K562 (cell line): ENCODE measurements at regions not wholly inside any gene's neighbourhood (a gene's known extent, or its start where the extent isn't known, plus 50 kb on each side); places are given as distances from the start of the nearest gene placed in this dataset.

ENCODE experiments used
- ATAC-seq: fragments of 200-7000 bp; cut with Tn5 transposase; 3 replicates; pipeline ENCODE4 v1.9.1; 2020; ENCODE audit warnings: moderate library complexity
- BruUV-seq: library from RNA; stranded (reverse); fragments of 400-500 nt; replicated peaks from 2 replicates; lab custom pipeline; 2021; lab: Mats Ljungman, UMichigan
- CTCF ChIA-PET: fragments of 300-600 bp; formaldehyde crosslinking; extraction: SDS; loops from one replicate; lab custom pipeline; 2021; ENCODE audit warnings: low intra/inter-chr PET ratio; lab: Yijun Ruan, JAX
- POLR2A ChIA-PET: fragments of 300-600, 350-650 bp; sonication (Branson Sonifier 250); formaldehyde crosslinking; extraction: SDS; loops from one replicate; lab custom pipeline; 2021; ENCODE audit warnings: antibody characterized with exemption, inconsistent platforms; lab: Yijun Ruan, JAX
- DNase-seq, 4 experiments: peaks; one replicate each; pipeline versions ENCODE4 v3.0.0 to v3.0.0-alpha.2; 2011 to 2018; ENCODE audit warnings: low spot score in 3 of 4, mixed read lengths in 3 of 4; ENCODE audit errors: extremely low read depth in 1 of 4
- FAIRE-seq: peaks from 2 replicates; lab custom pipeline; 2011; peaks lifted over from hg19 to GRCh38; lab: Jason Lieb, UNC
- H2AFZ ChIP-seq: 2 replicates; pipeline ENCODE4 v1.6.0; 2011; ENCODE audit warnings: low read depth, low read length, control low read depth, inconsistent platforms
- H3K27ac ChIP-seq: fragments of 200-600 bp; 3 replicates; pipeline ENCODE4 v1.8.0; 2011; ENCODE audit warnings: low read depth, mild to moderate bottlenecking, control low read depth, inconsistent platforms, low read length, moderate library complexity, mixed read lengths; ENCODE audit errors: extremely low read depth
- H3K27me3 ChIP-seq, 2 experiments: fragments of 300-600 bp in 1 of 2; 2 replicates in 1 of 2; 3 replicates in 1 of 2; pipeline versions ENCODE4 v1.6.0 to v1.8.0; 2011; ENCODE audit warnings: inconsistent platforms in 2 of 2, low read length in 2 of 2, mild to moderate bottlenecking in 1 of 2, mixed read lengths in 1 of 2, moderate library complexity in 1 of 2; ENCODE audit not compliant: control insufficient read depth in 2 of 2, insufficient read depth in 2 of 2
- H3K36me3 ChIP-seq: fragments of 300-600 bp; 3 replicates; pipeline ENCODE4 v1.8.0; 2011; ENCODE audit warnings: mild to moderate bottlenecking, low read length, inconsistent platforms; ENCODE audit not compliant: control insufficient read depth, insufficient read depth
- H3K4me1 ChIP-seq, 2 experiments: fragments of 200-600 bp in 1 of 2; replicated peaks in 1 of 2; 2 replicates in 1 of 2; 3 replicates in 1 of 2; pipeline versions ENCODE4 v1.5.1 to v1.8.0; 2011; ENCODE audit warnings: inconsistent platforms in 2 of 2, low read length in 2 of 2, mild to moderate bottlenecking in 1 of 2, mixed read lengths in 1 of 2, moderate library complexity in 1 of 2; ENCODE audit not compliant: control insufficient read depth in 2 of 2, insufficient read depth in 2 of 2
- H3K4me2 ChIP-seq: 2 replicates; pipeline ENCODE4 v1.6.1; 2011; ENCODE audit warnings: low read length, control low read depth, inconsistent platforms, mixed read lengths; ENCODE audit not compliant: insufficient read depth
- H3K4me3 ChIP-seq: fragments of 200-600 bp; sonication (generic), shearing (Covaris generic); 2 replicates; pipeline ENCODE4 v1.5.1; 2016; ENCODE audit warnings: control low read depth, inconsistent platforms
- H3K79me2 ChIP-seq: fragments of 200-600 bp; 3 replicates; pipeline ENCODE4 v1.8.0; 2011; ENCODE audit warnings: low read length, inconsistent platforms; ENCODE audit not compliant: control insufficient read depth, insufficient read depth
- H3K9ac ChIP-seq, 2 experiments: 2 replicates each; pipeline versions ENCODE4 v1.6.0 to v1.6.1; 2011; ENCODE audit warnings: low read depth in 2 of 2, low read length in 2 of 2, control low read depth in 1 of 2, inconsistent platforms in 1 of 2, mild to moderate bottlenecking in 1 of 2, mixed read lengths in 1 of 2; ENCODE audit not compliant: insufficient read depth in 1 of 2
- H3K9me1 ChIP-seq: one replicate; pipeline ENCODE4 v1.6.0; 2011; ENCODE audit warnings: inconsistent platforms, mild to moderate bottlenecking, low read length, moderate library complexity; ENCODE audit not compliant: control insufficient read depth, insufficient read depth
- H3K9me3 ChIP-seq: replicated peaks from 2 replicates; pipeline ENCODE4 v1.5.1; 2011; ENCODE audit warnings: low read depth, low read length, inconsistent platforms; ENCODE audit not compliant: control insufficient read depth, insufficient read depth
- H4K20me1 ChIP-seq: replicated peaks from 2 replicates; pipeline ENCODE4 v1.6.1; 2011; ENCODE audit warnings: low read length, inconsistent platforms, mixed read lengths; ENCODE audit not compliant: control insufficient read depth, insufficient read depth
- DMBX1 ChIP-seq: fragments of 250-450 bp; sonication (Bioruptor Pico); IDR thresholded peaks from 2 replicates; pipeline ENCODE4 v1.8.0; 2022; ENCODE audit warnings: inconsistent platforms, mild to moderate bottlenecking, moderate library complexity, borderline replicate concordance
- E2F4 ChIP-seq: sonication (generic); formaldehyde crosslinking; IDR thresholded peaks from 2 replicates; pipeline ENCODE4 v1.8.0; 2022; ENCODE audit warnings: mild to moderate bottlenecking, low read depth, missing genetic modification reagents
- FOXA1 ChIP-seq: fragments of 450-650 bp; IDR thresholded peaks from 2 replicates; pipeline ENCODE4 v1.6.1; 2016; ENCODE audit warnings: mild to moderate bottlenecking, borderline replicate concordance
- HLTF ChIP-seq: fragments of 450-650 bp; IDR thresholded peaks from 2 replicates; pipeline ENCODE4 v1.6.1; 2016
- NR1H2 ChIP-seq: sonication (generic); formaldehyde crosslinking; IDR thresholded peaks from 2 replicates; pipeline ENCODE4 v1.4.0; 2020; ENCODE audit warnings: mild to moderate bottlenecking, missing genetic modification reagents
- SRSF3 ChIP-seq: fragments of 200-400 bp; formaldehyde crosslinking; IDR thresholded peaks from 2 replicates; pipeline ENCODE4 v1.6.1; 2016; ENCODE audit warnings: mild to moderate bottlenecking, low read length, moderate library complexity; ENCODE audit not compliant: insufficient read depth
- TFAP4 ChIP-seq: sonication (generic); formaldehyde crosslinking; IDR thresholded peaks from 2 replicates; pipeline ENCODE4 v1.8.0; 2022; ENCODE audit warnings: missing genetic modification reagents, mild to moderate bottlenecking, moderate library complexity, borderline replicate concordance
- ZFP36 ChIP-seq: fragments of 150-350 bp; IDR thresholded peaks from 2 replicates; pipeline ENCODE4 v1.6.1; 2018; ENCODE audit warnings: low read length, low read depth; ENCODE audit not compliant: partially characterized antibody
- ZNF77 ChIP-seq: fragments of 250-450 bp; sonication (Bioruptor Pico); IDR thresholded peaks from 2 replicates; pipeline ENCODE4 v1.5.0; 2020
- WGBS: fragments of 100-300 bp; shearing (Covaris generic); methylation state at CpG from one replicate; pipeline ENCODE4 v1.1.6; 2016; ENCODE audit warnings: low coverage, mixed read lengths; ENCODE audit not compliant: insufficient coverage; ENCODE audit errors: missing lambda C conversion rate; 5-methylcytosine and 5-hydroxymethylcytosine counted together
- in situ Hi-C: fragments of 300-500 bp; cut with MboI; formaldehyde crosslinking; loops from 4 replicates; pipeline ENCODE4 v1.15.0; 2018; ENCODE audit warnings: inconsistent platforms, mixed read lengths
- intact Hi-C: fragments of 100-400 bp; cut with micrococcal nuclease; formaldehyde crosslinking; loops from 2 replicates; pipeline ENCODE4 v1.14.2; 2022

- H3K4me3 ChIP-seq = no peak overlapping the region
- DNase-seq = no peak
- H3K27ac ChIP-seq = no peak overlapping the region
- no TSS peak for BruUV-seq
- H3K4me1 ChIP-seq = no peaks in the 10 kb centered on the region
- no peaks in the 10 kb centered on the region for H3K27me3 ChIP-seq
- H3K9me1 ChIP-seq = no peaks in the 10 kb centered on the region
- in situ Hi-C loops (no loop called here), intact Hi-C loops (no loop called here)
- no peak for ATAC-seq
- H3K9me3 ChIP-seq = no peaks in the 10 kb centered on the region
- H3K9ac ChIP-seq = no peak overlapping the region
- TF ChIP-seq ZFP36 = no peak
- no peak for TF ChIP-seq HLTF
- no peak for TF ChIP-seq NR1H2 (CRISPR knock-in tag)
- no peak for TF ChIP-seq DMBX1
- TF ChIP-seq SRSF3 = no peak
- TF ChIP-seq E2F4 (CRISPR knock-in tag) = no peak
- no peak for TF ChIP-seq FOXA1
- no peak for TF ChIP-seq TFAP4
- no peak for TF ChIP-seq ZNF77 (CRISPR knock-in tag)
- POLR2A ChIA-PET = no interaction called here
- FAIRE-seq = no peak
- H3K36me3 ChIP-seq = no peaks in the 10 kb centered on the region
- H3K79me2 ChIP-seq = no peaks in the 10 kb centered on the region
- CTCF ChIA-PET = no interaction called here
- no peak overlapping the region for H2AFZ ChIP-seq
- H3K4me2 ChIP-seq = no peak overlapping the region
- H4K20me1 ChIP-seq = no peaks in the 10 kb centered on the region
- 0% methylated on average over 12 of the region's 13 CpGs for WGBS
These were observed 379.0 kb downstream of the TLR4 start for GRCh38 chr9:118083161-118083560.
